ENCODE measurements at regions not wholly inside any gene's neighbourhood (a gene's known extent, or its start where the extent isn't known, plus 50 kb on each side); places are given as distances from the start of the nearest gene placed in this dataset.

DNA sequence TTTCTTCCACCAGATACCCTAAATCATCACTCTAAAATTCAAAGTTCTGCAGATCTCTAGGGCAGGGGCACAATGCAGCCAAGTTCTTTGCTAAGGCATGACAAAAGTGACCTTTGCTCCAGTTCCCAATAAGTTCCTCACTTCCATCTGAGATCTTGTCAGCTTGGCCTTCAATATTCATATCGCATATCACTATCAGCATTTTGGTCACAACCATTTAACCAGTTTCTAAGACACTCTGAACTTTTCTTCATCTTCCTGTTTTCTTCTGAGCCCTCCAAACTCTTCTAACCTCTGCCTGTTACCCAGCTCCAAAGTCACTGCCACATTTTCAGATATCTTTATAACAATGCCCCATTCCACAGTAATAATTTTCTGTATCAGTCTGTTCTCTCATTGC, 452.6 kb upstream of the TRIB2 start:
- TF ChIP-seq, protein P1, sequence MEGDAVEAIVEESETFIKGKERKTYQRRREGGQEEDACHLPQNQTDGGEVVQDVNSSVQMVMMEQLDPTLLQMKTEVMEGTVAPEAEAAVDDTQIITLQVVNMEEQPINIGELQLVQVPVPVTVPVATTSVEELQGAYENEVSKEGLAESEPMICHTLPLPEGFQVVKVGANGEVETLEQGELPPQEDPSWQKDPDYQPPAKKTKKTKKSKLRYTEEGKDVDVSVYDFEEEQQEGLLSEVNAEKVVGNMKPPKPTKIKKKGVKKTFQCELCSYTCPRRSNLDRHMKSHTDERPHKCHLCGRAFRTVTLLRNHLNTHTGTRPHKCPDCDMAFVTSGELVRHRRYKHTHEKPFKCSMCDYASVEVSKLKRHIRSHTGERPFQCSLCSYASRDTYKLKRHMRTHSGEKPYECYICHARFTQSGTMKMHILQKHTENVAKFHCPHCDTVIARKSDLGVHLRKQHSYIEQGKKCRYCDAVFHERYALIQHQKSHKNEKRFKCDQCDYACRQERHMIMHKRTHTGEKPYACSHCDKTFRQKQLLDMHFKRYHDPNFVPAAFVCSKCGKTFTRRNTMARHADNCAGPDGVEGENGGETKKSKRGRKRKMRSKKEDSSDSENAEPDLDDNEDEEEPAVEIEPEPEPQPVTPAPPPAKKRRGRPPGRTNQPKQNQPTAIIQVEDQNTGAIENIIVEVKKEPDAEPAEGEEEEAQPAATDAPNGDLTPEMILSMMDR (IDR thresholded peaks at IDR 0.05): no peak
- no peak for TF ChIP-seq POLR2A (IDR thresholded peaks at IDR 0.05)
